ACC112 (cell line): ENCODE measurements at regions not wholly inside any gene's neighbourhood (a gene's known extent, or its start where the extent isn't known, plus 50 kb on each side); places are given as distances from the start of the nearest gene placed in this dataset.

ENCODE experiments used
- H2AFZ ChIP-seq: fragments of 200-600 bp; sonication (generic); one replicate; pipeline ENCODE4 v1.6.0; 2017; ENCODE audit warnings: antibody characterized with exemption, low read length; ENCODE audit not compliant: unreplicated experiment
- H3K27ac ChIP-seq: fragments of 200-600 bp; sonication (generic); 2 replicates; pipeline ENCODE4 v1.5.1; 2014; ENCODE audit warnings: low read depth, mild to moderate bottlenecking, antibody characterized with exemption, low read length, moderate library complexity
- H3K27me3 ChIP-seq: fragments of 200-600 bp; sonication (generic); 2 replicates; pipeline ENCODE4 v1.6.1; 2014; ENCODE audit warnings: mild to moderate bottlenecking, antibody characterized with exemption, low read length, moderate library complexity, mixed read lengths; ENCODE audit not compliant: insufficient read depth
- H3K36me3 ChIP-seq: fragments of 200-600 bp; sonication (generic); 2 replicates; pipeline ENCODE4 v1.6.1; 2016; ENCODE audit warnings: mild to moderate bottlenecking, antibody characterized with exemption, low read length, moderate library complexity, mixed read lengths; ENCODE audit not compliant: insufficient read depth
- H3K4me1 ChIP-seq: fragments of 200-600 bp; sonication (generic); one replicate; pipeline ENCODE4 v1.6.1; 2016; ENCODE audit warnings: low read length, mixed read lengths; ENCODE audit not compliant: insufficient read depth, unreplicated experiment, control insufficient read depth
- H3K4me3 ChIP-seq: fragments of 200-600 bp; sonication (generic); 2 replicates; pipeline ENCODE4 v1.5.1; 2014; ENCODE audit warnings: mild to moderate bottlenecking, low read depth, low read length
- H3K79me2 ChIP-seq: fragments of 200-600 bp; sonication (generic); one replicate; pipeline ENCODE4 v1.6.0; 2016; ENCODE audit warnings: low read length; ENCODE audit not compliant: control insufficient read depth, unreplicated experiment, insufficient read depth

GRCh38 chr13:39282400-39282972, 244.2 kb downstream of the NHLRC3 start:
- H3K4me1 ChIP-seq: no peaks in the 10 kb centered on the region
- 0 out of 2 replicates have a peak, but pooled peaks cover 5% of the 10 kb centered on the region for H3K27me3 ChIP-seq
- no peak overlapping the region for H2AFZ ChIP-seq
- H3K36me3 ChIP-seq: no peaks in the 10 kb centered on the region
- no peak overlapping the region for H3K27ac ChIP-seq
- H3K4me3 ChIP-seq: no peak overlapping the region
- no peaks in the 10 kb centered on the region for H3K79me2 ChIP-seq

DNA sequence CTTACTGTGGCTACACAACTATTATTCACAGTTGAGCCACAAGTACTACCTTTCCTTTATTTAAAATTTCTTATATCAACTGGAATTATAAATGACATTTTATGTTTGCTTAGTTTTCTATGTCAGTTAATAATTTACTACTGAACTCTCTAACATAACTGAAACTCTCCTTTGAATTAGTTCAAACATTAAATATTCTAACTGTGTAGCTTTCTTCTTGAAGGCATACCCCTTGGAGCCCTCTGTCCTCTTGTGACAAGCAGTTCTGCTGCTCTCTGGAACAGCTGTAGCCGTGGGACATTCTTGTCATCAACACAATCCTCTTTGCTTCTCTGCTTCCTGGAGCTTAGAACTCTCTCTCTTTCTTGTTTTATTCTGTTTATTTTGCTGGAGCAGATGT, 244.8 kb downstream of the NHLRC3 start:
- Histone ChIP-seq H3K27me3 (0 out of 2 replicates have a peak, but pooled peaks cover 5% of the 10 kb centered on the region), H3K4me3 (no peak overlapping the region), H2AFZ (no peak overlapping the region), H3K79me2 (no peaks in the 10 kb centered on the region), H3K4me1 (no peaks in the 10 kb centered on the region), H3K27ac (no peak overlapping the region), H3K36me3 (no peaks in the 10 kb centered on the region)

DNA sequence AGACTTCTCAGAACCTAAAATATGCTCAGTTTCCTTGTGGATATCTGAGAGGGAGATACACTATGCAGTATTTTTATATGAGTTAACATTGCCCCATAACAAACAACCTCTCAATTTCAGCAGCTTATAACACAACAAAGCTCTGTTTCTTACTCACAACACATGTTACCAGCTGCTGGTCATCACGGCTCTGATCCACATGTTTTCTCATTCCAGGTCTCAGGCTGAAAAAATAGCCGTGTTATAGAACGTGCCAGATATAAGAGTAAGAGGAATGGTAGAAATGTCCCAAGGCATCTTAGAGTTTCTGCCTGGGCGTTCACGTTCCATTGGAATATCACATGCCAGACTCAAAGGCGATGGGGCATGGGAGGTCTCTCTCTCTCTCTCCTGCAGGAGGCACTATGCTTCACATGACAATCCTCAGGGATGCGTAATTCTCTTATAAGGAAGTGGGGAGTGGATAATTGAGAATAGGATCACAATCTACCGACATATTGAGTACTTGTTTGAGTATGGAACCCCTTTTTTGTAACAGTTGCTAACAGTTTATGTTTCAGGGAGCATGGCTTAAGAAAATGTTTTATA, 246.6 kb downstream of the NHLRC3 start:
- no peaks in the 10 kb centered on the region for H3K4me1 ChIP-seq
- H3K27me3 ChIP-seq: 0 out of 2 replicates have a peak, but pooled peaks cover 5% of the 10 kb centered on the region
- no peak overlapping the region for H3K4me3 ChIP-seq
- H3K79me2 ChIP-seq: no peaks in the 10 kb centered on the region
- H3K36me3 ChIP-seq: no peaks in the 10 kb centered on the region
- no peak overlapping the region for H2AFZ ChIP-seq
- no peak overlapping the region for H3K27ac ChIP-seq
